T-helper 2 cell treated with Interferon-gamma antibody and Interleukin-4, amounts not matched to agents 100 ng/mL and 5 ng/mL, for 36 hours (primary cell): ENCODE measurements at regions not wholly inside any gene's neighbourhood (a gene's known extent, or its start where the extent isn't known, plus 50 kb on each side); places are given as distances from the start of the nearest gene placed in this dataset.

Experiments
- intact Hi-C: fragments of 100-400 bp; cut with micrococcal nuclease; formaldehyde crosslinking; loops from one replicate; pipeline ENCODE4 v1.15.1; 2023

DNA sequence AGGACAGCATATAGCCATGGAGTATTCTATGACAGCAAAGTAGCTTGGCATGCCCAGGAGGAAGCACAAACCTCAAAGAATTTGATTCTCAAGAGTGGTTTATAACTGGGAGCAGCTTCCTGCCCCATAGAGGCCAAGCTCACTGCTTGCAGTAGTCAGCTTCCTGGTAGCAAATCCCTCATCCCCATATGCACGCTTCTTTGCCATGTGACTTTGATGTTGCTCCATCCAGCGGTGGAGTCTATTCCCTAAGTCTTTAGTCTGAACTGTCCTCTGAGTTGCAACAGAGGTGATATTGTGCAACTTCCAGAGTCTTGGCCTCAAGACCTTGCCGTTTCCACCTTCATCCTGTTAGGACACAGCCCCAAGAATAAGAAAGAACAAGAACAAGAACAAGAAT, 996.8 kb upstream of the TMEM132C start:
- intact Hi-C loops: no loop called here

DNA sequence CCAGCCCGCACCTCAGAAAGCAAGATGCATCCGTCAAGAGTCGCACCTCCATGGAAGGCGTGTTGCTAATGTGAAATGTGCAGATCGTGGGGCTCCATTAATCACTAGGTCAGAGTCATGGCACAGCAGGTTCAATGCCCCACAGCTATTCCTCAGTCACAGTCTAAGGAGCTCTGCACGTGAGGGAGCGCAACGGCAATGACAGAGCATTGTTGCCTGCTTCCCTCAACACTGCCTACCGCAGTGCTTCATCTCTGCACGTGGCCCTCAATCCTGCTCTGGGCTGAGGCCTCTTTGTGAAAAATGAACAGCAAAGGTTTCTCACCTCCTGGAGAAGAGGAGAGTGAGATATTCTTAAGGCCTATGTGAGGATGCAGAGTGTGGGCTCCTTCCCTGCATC, 995.2 kb upstream of the TMEM132C start:
- intact Hi-C loops: no loop called here

- intact Hi-C loops: no loop called here
Measured at GRCh38 chr12:127272864-127273263, 994.1 kb upstream of the TMEM132C start.

- intact Hi-C loops: no loop called here
Measured at GRCh38 chr12:127273626-127274025, 993.3 kb upstream of the TMEM132C start.

- intact Hi-C loops: no loop called here
Measured at GRCh38 chr12:127275416-127275815, 991.6 kb upstream of the TMEM132C start.

DNA sequence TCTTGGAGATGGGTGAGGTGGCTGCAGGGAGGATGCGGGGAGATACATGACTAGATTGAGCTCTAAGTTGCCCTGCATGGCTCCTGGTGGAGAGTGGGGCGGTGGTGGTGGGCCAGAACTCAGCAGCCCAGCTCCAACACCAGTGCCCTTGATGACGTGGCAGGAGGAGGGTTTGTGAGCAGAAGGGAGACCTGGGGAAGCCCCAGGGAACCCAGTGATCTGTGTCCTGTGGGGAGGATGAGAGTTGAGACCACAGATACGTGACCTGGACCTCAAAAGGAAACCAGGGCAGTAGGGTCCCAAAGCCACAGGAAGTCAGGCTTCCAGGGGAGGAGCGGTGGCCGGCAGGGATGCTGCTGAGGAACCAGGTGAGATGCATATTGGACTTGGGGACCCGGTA, 989.1 kb upstream of the TMEM132C start:
- intact Hi-C loops: no loop called here

- intact Hi-C loops: no loop called here
Measured at GRCh38 chr12:127278351-127278750, 988.6 kb upstream of the TMEM132C start.

- intact Hi-C loops: loop anchor here (1.0 to 2.0 kb wide), 4 partner anchors 101 to 788 kb away; no protein-coding TSS in a partner anchor
Measured at GRCh38 chr12:127280393-127281275, 986.3 kb upstream of the TMEM132C start.

- intact Hi-C loops: no loop called here
Measured at GRCh38 chr12:127282786-127283565, 984.0 kb upstream of the TMEM132C start.

GRCh38 chr12:127284021-127284420, 982.9 kb upstream of the TMEM132C start:
- intact Hi-C loops: no loop called here

- intact Hi-C loops: no loop called here
Measured at GRCh38 chr12:127284870-127285431, 982.0 kb upstream of the TMEM132C start.

GRCh38 chr12:127286281-127286680, 980.7 kb upstream of the TMEM132C start:
- intact Hi-C loops: no loop called here

DNA sequence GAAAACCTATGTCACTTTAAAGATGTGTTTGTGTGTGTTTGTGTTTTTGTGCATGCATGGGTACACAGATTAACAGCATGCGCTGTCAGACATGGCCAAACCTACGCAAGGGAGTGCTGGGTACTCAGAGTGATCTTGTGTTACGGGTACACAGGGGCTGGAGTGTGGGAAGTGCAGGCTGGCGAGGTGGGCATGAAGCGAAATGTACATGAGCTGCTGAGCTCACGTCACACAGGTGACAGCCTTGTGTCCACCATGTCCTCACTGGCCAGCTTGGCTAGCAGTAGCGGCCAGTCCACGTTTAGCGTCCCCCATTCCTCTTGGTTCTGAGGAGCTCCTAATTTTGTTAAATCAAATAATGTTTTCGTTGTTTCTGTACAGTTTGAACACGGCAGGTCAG, 979.7 kb upstream of the TMEM132C start:
- intact Hi-C loops: no loop called here

DNA sequence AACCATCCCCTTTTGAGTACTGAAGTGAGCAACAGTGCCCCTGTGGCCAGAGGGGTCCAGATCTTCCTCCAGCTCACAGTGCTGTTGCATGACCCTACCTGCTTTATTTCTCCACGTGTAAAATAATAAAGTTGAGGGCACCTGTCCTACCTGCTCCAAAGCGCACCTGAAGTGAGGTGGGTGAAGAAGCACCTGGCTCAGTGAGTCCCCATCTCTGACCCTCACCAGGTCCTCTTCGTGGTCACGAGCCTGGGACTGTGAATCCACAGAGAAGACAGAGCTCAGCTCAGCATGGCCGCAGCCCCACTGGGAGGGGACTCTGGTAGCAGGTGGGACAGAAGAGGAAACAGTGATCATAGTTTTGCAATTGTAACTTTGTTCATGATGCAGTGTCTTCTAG, 976.7 kb upstream of the TMEM132C start:
- intact Hi-C loops: no loop called here

DNA sequence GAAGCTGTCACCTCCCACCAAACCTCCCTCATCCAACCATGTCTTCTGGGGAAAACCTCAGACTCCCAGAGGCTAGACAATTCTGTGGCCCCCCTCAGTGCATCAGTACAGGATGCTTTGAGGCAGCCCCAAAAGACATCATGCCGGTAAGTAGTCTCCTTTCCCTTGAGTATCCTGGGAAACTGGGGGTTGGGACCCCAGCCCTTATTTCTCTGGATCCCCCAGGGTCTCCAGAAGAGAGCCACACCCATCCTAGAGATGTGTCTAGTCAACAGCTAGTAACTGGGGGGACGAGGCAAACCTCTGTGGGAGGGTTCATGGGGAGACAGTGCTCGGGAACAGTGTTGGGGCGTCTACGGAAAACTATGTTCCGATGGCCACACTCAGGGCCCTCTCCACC, 974.2 kb upstream of the TMEM132C start:
- intact Hi-C loops: loop anchor here (1.0 kb wide), 1 partner anchor 184 kb away; no protein-coding TSS in a partner anchor

DNA sequence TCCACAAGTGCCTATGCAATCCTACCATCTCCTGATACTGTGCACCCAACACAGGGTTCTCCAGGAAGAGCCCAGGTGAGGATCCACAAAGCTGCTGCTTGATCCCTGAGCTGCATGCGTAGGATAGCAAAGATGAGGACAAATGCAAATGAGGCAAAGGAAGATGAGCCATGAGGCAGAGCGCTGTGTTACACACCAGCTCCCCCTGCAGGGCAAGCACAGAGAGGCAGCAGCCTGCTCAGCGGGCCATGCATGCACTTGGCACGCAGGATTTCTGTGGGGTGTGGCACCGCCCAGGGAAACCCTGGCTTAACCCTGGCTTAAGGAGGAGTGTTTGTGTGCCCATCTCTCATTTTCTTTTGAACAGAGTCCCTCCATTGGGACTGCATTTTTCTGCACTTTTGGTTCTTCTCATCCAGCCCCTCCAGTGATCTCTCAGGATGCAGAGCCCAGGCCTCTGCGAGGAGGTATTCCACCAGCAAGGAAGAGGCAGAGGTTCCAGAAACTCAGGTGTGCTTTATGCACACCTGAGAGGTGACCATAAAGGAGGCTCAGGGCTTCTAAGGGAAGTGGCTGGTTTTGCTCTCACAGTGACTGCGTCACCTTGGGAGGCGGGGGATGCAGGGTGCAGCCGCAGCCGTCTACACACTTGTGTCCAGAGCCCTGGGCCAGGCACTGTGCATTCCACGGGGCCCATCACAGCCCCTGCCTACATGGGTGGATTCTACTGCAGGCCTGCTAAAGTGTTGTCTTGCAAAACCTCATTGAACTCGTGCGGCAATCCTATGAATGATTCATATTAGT, 973.3 kb upstream of the TMEM132C start:
- intact Hi-C loops: loop anchor here (1.0 kb wide), 1 partner anchor 185 kb away; no protein-coding TSS in a partner anchor

- intact Hi-C loops: no loop called here
Measured at GRCh38 chr12:127294651-127295210, 972.2 kb upstream of the TMEM132C start.

DNA sequence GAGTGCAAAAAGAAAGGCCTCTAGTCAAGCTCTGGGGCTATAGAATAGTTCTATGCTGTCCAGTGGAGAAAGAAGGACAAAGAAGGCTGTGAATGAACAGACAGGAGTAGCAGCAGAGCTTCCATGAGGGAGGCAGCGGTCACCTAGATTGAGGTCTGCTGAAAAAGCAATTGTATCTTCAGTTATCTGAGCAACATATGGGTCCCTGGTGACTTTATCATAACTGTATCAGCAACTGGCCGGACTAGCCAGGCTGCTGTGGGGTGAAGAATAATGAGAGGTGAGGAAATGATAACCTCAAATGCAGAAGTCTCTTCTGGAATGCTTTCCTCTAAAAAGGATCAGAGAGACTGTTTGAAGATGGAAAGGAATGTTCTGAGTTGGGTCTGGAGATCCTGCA, 971.3 kb upstream of the TMEM132C start:
- intact Hi-C loops: no loop called here

- intact Hi-C loops: no loop called here
Measured at GRCh38 chr12:127296591-127296990, 970.4 kb upstream of the TMEM132C start.

DNA sequence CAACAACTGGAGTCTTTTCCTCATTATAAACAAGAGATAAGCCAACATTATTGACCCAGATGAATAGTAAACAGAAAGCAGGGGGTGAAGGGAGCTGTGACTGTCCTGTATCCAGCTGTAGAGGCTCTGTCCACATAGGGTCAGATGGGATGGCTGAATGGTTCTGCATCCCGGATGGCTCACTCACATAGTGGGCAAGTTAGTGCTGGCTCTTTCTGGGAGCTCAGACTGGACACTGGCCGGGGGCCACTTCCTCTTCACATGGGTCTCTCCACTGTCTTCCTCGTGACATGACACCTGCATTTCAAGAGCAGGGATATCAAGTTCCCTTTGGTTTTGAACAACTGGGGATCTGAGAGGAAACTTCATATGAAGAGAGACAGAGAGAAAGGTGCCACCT, 969.6 kb upstream of the TMEM132C start:
- intact Hi-C loops: no loop called here

DNA sequence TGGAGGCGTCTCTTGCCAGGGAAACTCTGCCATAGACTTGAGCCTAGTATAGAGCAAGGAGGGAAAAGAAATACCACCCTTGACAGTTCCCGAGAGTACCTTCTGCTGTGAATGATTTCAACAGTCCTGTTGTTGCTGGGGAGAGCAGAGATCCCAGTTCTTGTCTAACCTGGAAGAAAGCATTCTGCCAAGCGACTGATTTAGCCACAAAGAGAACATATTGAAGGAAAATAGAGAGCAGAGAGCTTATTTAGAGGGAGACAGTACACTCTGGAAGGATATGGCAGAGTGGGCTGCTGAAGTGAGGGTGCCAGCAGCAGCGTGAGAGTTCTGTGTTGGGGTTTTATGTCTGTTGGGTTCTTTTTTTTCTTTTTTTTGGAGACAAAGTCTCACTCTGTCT, 966.9 kb upstream of the TMEM132C start:
- intact Hi-C loops: no loop called here
